ENCODE measurements at regions not wholly inside any gene's neighbourhood (a gene's known extent, or its start where the extent isn't known, plus 50 kb on each side); places are given as distances from the start of the nearest gene placed in this dataset.

DNA sequence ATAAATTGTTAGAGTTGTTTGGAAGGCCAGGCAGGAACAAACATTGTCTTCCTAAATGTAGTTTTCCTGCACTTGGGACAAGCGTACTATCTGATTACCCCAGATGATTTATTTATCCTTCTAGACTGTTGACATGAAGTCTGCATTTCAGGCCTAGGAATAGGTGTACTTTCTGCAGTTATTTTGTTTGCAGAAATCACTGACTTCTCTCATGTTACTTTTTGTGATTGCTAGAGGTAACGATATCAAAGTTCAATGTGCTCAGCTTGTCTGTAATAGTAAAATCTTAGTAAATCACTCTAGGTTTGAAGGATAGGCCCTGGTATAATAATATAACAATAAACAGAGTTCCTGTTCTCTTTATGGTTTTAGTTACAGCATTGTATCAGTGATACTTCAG, 75.4 kb upstream of the HDAC9 start:
- dilution Hi-C loops (cut with MboI; ENCODE audit: extremely low pct_ligation_motif_present, low sequenced_read_pairs) = no loop called here
- H3K9me1 ChIP-seq (replicated peaks; ENCODE audit: control insufficient read depth, extremely low read depth, insufficient read depth, low read length) = no peaks in the 10 kb centered on the region
- FAIRE-seq (no peak), DNase-seq (ENCODE audit: low read depth, low spot score) (no peak)
- H3K9me3 ChIP-seq (replicated peaks; ENCODE audit: control insufficient read depth, insufficient read depth, low read length) = no peaks in the 10 kb centered on the region
- H3K4me1 ChIP-seq (ENCODE audit: control insufficient read depth, extremely low read depth, insufficient read depth, low read length) = no peaks in the 10 kb centered on the region
- H3K27ac ChIP-seq (ENCODE audit: insufficient read depth, low read depth, low read length) = no peak overlapping the region
- TF ChIP-seq, protein P1, sequence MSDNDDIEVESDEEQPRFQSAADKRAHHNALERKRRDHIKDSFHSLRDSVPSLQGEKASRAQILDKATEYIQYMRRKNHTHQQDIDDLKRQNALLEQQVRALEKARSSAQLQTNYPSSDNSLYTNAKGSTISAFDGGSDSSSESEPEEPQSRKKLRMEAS (IDR thresholded peaks at IDR 0.05; ENCODE audit: insufficient read depth, insufficient read length) = no peak
- no peak for TF ChIP-seq POLR2AphosphoS5 (IDR thresholded peaks at IDR 0.05; ENCODE audit: insufficient read depth, low read depth, low read length)
- ChIA-PET POLR2A (no interaction called here), CTCF (interaction anchor here (1.9 to 2.1 kb wide), 2 partner anchors 10 to 62 kb away, joined by 4 to 7 read pairs; no protein-coding TSS in a partner anchor)
- intact Hi-C loops (cut with micrococcal nuclease) = no loop called here
- no peaks in the 10 kb centered on the region for H3K36me3 ChIP-seq (ENCODE audit: control insufficient read depth in 2 of 2, extremely low read depth in 1 of 2, insufficient read depth in 2 of 2, low read length in 2 of 2)
- BruUV-seq (replicated peaks) = no TSS peak
- no peaks in the 10 kb centered on the region for H3K79me2 ChIP-seq (ENCODE audit: control insufficient read depth, insufficient read depth, low read length)
- no peak overlapping the region for H2AFZ ChIP-seq (ENCODE audit: low read depth, low read length)
- H3K4me2 ChIP-seq (ENCODE audit: insufficient read depth, low read length) = no peak overlapping the region
- H3K27me3 ChIP-seq (ENCODE audit: control insufficient read depth in 2 of 2, insufficient read depth in 2 of 2, low read length in 2 of 2) = no peaks in the 10 kb centered on the region
- no peak overlapping the region for H3K4me3 ChIP-seq (replicated peaks in 1 of 3; ENCODE audit: insufficient read depth in 1 of 3, low read depth in 1 of 3, low read length in 3 of 3)
- H3K9ac ChIP-seq (replicated peaks; ENCODE audit: extremely low read depth, insufficient read depth, low read length) = no peak overlapping the region
- no peaks in the 10 kb centered on the region for H4K20me1 ChIP-seq (replicated peaks; ENCODE audit: control insufficient read depth, extremely low read depth, insufficient read depth, low read length)

GRCh38 chr7:18420748-18421147, 74.8 kb upstream of the HDAC9 start:
- Histone ChIP-seq H3K9me1 (replicated peaks; ENCODE audit: control insufficient read depth, extremely low read depth, insufficient read depth, low read length) (no peaks in the 10 kb centered on the region), H3K4me1 (ENCODE audit: control insufficient read depth, extremely low read depth, insufficient read depth, low read length) (peaks cover 3% of the 10 kb centered on the region), H3K36me3 (ENCODE audit: control insufficient read depth in 2 of 2, extremely low read depth in 1 of 2, insufficient read depth in 2 of 2, low read length in 2 of 2) (no peaks in the 10 kb centered on the region), H3K4me2 (ENCODE audit: insufficient read depth, low read length) (no peak overlapping the region), H3K4me3 (replicated peaks in 1 of 3; ENCODE audit: insufficient read depth in 1 of 3, low read depth in 1 of 3, low read length in 3 of 3) (no peak overlapping the region), H4K20me1 (replicated peaks; ENCODE audit: control insufficient read depth, extremely low read depth, insufficient read depth, low read length) (no peaks in the 10 kb centered on the region), H2AFZ (ENCODE audit: low read depth, low read length) (peak overlapping the region; percentile 58), H3K27me3 (ENCODE audit: control insufficient read depth in 2 of 2, insufficient read depth in 2 of 2, low read length in 2 of 2) (no peaks in the 10 kb centered on the region), H3K9ac (replicated peaks; ENCODE audit: extremely low read depth, insufficient read depth, low read length) (no peak overlapping the region), H3K27ac (ENCODE audit: insufficient read depth, low read depth, low read length) (no peak overlapping the region), H3K9me3 (replicated peaks; ENCODE audit: control insufficient read depth, insufficient read depth, low read length) (no peaks in the 10 kb centered on the region), H3K79me2 (ENCODE audit: control insufficient read depth, insufficient read depth, low read length) (no peaks in the 10 kb centered on the region)
- POLR2A ChIA-PET = no interaction called here
- intact Hi-C loops (cut with micrococcal nuclease) (no loop called here), dilution Hi-C loops (cut with MboI; ENCODE audit: extremely low pct_ligation_motif_present, low sequenced_read_pairs) (no loop called here)
- FAIRE-seq = no peak
- TF ChIP-seq GATA2 (IDR thresholded peaks at IDR 0.05; ENCODE audit: insufficient read depth, insufficient read length, low read depth, low read length) (no peak), MYC (IDR thresholded peaks at IDR 0.05; ENCODE audit: low read depth, low read length) (no peak), POLR2A (IDR thresholded peaks at IDR 0.05; ENCODE audit: low read depth, low read length) (no peak), EZH2 (IDR thresholded peaks at IDR 0.05; ENCODE audit: borderline replicate concordance, low read depth, low read length, severe bottlenecking) (no peak), JUN (IDR thresholded peaks at IDR 0.05; ENCODE audit: borderline replicate concordance, insufficient read depth, insufficient read length, low read depth) (no peak), POLR2AphosphoS5 (IDR thresholded peaks at IDR 0.05; ENCODE audit: insufficient read depth, low read depth, low read length) (no peak), FOS (IDR thresholded peaks at IDR 0.05; ENCODE audit: borderline replicate concordance, insufficient read depth, low read length) (no peak), CTCF (IDR thresholded peaks at IDR 0.05; ENCODE audit: extremely low read depth in 1 of 2, insufficient read depth in 1 of 2, low read depth in 1 of 2, low read length in 2 of 2) (no peak)
- TF ChIP-seq, protein P1 (IDR thresholded peaks at IDR 0.05; ENCODE audit: insufficient read depth, insufficient read length) = no peak
- CTCF ChIA-PET = interaction anchor here (0.9 to 2.1 kb wide), 3 partner anchors 9 to 63 kb away, joined by 3 to 7 read pairs (median 4); no protein-coding TSS in a partner anchor
- no TSS peak for BruUV-seq (replicated peaks)
- no peak for DNase-seq (ENCODE audit: low read depth, low spot score)

Data from endothelial cell of umbilical vein (primary cell).